ENCODE measurements at regions not wholly inside any gene's neighbourhood (a gene's known extent, or its start where the extent isn't known, plus 50 kb on each side); places are given as distances from the start of the nearest gene placed in this dataset.

- H3K36me3 ChIP-seq (ENCODE audit: control insufficient read depth in 2 of 3, insufficient read depth in 3 of 3, low read length in 3 of 3), result no peaks in the 10 kb centered on the region
- no peaks in the 10 kb centered on the region for H3K9me3 ChIP-seq (ENCODE audit: control insufficient read depth in 2 of 3, insufficient read depth in 1 of 3, low read length in 3 of 3)
- H3K4me1 ChIP-seq (ENCODE audit: control insufficient read depth in 2 of 3, insufficient read depth in 2 of 3, low read depth in 1 of 3, low read length in 3 of 3), result no peaks in the 10 kb centered on the region
- H3K27me3 ChIP-seq (ENCODE audit: control insufficient read depth, insufficient read depth, low read length), result no peaks in the 10 kb centered on the region
- H3K4me3 ChIP-seq (ENCODE audit: low read length in 3 of 3), result no peak overlapping the region
- TF ChIP-seq CTCF (IDR thresholded peaks at IDR 0.05; ENCODE audit: borderline replicate concordance, extremely low read depth, insufficient read depth), result no peak
- H3K9ac ChIP-seq (ENCODE audit: low read length in 3 of 3), result no peak overlapping the region
- intact Hi-C loops (cut with DNase I), result no loop called here
- FAIRE-seq, result no peak
- DNase-seq, result no peak
- no peak overlapping the region for H3K27ac ChIP-seq (ENCODE audit: low read depth in 2 of 2, low read length in 2 of 2)
Observed at GRCh38 chr5:135713161-135713915, 121.1 kb upstream of the SLC25A48 start.

GRCh38 chr5:135711911-135712310 lies 122.6 kb upstream of the SLC25A48 start:
- H3K9me3 ChIP-seq (ENCODE audit: control insufficient read depth in 2 of 3, insufficient read depth in 1 of 3, low read length in 3 of 3), result no peaks in the 10 kb centered on the region
- H3K4me1 ChIP-seq (ENCODE audit: control insufficient read depth in 2 of 3, insufficient read depth in 2 of 3, low read depth in 1 of 3, low read length in 3 of 3), result no peaks in the 10 kb centered on the region
- TF ChIP-seq CTCF (IDR thresholded peaks at IDR 0.05; ENCODE audit: borderline replicate concordance, extremely low read depth, insufficient read depth), result no peak
- FAIRE-seq (no peak), DNase-seq (no peak)
- no peaks in the 10 kb centered on the region for H3K36me3 ChIP-seq (ENCODE audit: control insufficient read depth in 2 of 3, insufficient read depth in 3 of 3, low read length in 3 of 3)
- intact Hi-C loops (cut with DNase I), result no loop called here
- H3K27me3 ChIP-seq (ENCODE audit: control insufficient read depth, insufficient read depth, low read length), result no peaks in the 10 kb centered on the region
- H3K4me3 ChIP-seq (ENCODE audit: low read length in 3 of 3), result no peak overlapping the region
- H3K27ac ChIP-seq (ENCODE audit: low read depth in 2 of 2, low read length in 2 of 2), result no peak overlapping the region
- H3K9ac ChIP-seq (ENCODE audit: low read length in 3 of 3), result no peak overlapping the region

- H3K9me3 ChIP-seq (ENCODE audit: control insufficient read depth in 2 of 3, insufficient read depth in 1 of 3, low read length in 3 of 3), result no peaks in the 10 kb centered on the region
- TF ChIP-seq CTCF (IDR thresholded peaks at IDR 0.05; ENCODE audit: borderline replicate concordance, extremely low read depth, insufficient read depth), result no peak
- H3K27ac ChIP-seq (ENCODE audit: low read depth in 2 of 2, low read length in 2 of 2), result no peak overlapping the region
- H3K36me3 ChIP-seq (ENCODE audit: control insufficient read depth in 2 of 3, insufficient read depth in 3 of 3, low read length in 3 of 3), result no peaks in the 10 kb centered on the region
- intact Hi-C loops (cut with DNase I), result no loop called here
- H3K4me3 ChIP-seq (ENCODE audit: low read length in 3 of 3), result no peak overlapping the region
- DNase-seq (no peak), FAIRE-seq (no peak)
- no peak overlapping the region for H3K9ac ChIP-seq (ENCODE audit: low read length in 3 of 3)
- H3K4me1 ChIP-seq (ENCODE audit: control insufficient read depth in 2 of 3, insufficient read depth in 2 of 3, low read depth in 1 of 3, low read length in 3 of 3), result no peaks in the 10 kb centered on the region
- H3K27me3 ChIP-seq (ENCODE audit: control insufficient read depth, insufficient read depth, low read length), result no peaks in the 10 kb centered on the region
Observed at GRCh38 chr5:135710045-135710675, 124.3 kb upstream of the SLC25A48 start.

All from kidney (tissue), 13 donors.